ENCODE measurements at regions not wholly inside any gene's neighbourhood (a gene's known extent, or its start where the extent isn't known, plus 50 kb on each side); places are given as distances from the start of the nearest gene placed in this dataset.

- TF ChIP-seq ELF4 (IDR thresholded peaks at IDR 0.05) (no peak), FOXM1 (IDR thresholded peaks at IDR 0.05; ENCODE audit: borderline replicate concordance) (no peak), PKNOX1 (IDR thresholded peaks at IDR 0.05) (no peak), SUZ12 (IDR thresholded peaks at IDR 0.05) (no peak), TARDBP (IDR thresholded peaks at IDR 0.05) (no peak), FOXA1 (IDR thresholded peaks at IDR 0.05) (no peak), BHLHE40 (IDR thresholded peaks at IDR 0.05; ENCODE audit: borderline replicate concordance) (no peak), CTBP1 (IDR thresholded peaks at IDR 0.05; ENCODE audit: borderline replicate concordance) (no peak), LEF1 (IDR thresholded peaks at IDR 0.05; ENCODE audit: borderline replicate concordance) (no peak), HDGF (IDR thresholded peaks at IDR 0.05; ENCODE audit: borderline replicate concordance) (no peak), SP1 (IDR thresholded peaks at IDR 0.05) (no peak), ARNT (IDR thresholded peaks at IDR 0.05) (no peak), NFRKB (IDR thresholded peaks at IDR 0.05) (no peak)
Measured at GRCh38 chr6:16839631-16840179, 78.4 kb upstream of the ATXN1 start.

All from HEK293T (cell line).